HEK293 (cell line): ENCODE measurements at regions not wholly inside any gene's neighbourhood (a gene's known extent, or its start where the extent isn't known, plus 50 kb on each side); places are given as distances from the start of the nearest gene placed in this dataset.

Source experiments
- CTCF ChIA-PET: fragments of 350-600 bp; formaldehyde crosslinking; extraction: SDS; loops from one replicate; lab custom pipeline; 2021; ENCODE audit warnings: antibody characterized with exemption; lab: Yijun Ruan, JAX
- POLR2A ChIA-PET: fragments of 300-600 bp; formaldehyde crosslinking; extraction: SDS; loops from one replicate; lab custom pipeline; 2020; ENCODE audit warnings: antibody characterized with exemption, inconsistent platforms; lab: Yijun Ruan, JAX
- H3K27ac ChIP-seq: fragments of 200-500 bp; sonication (Bioruptor generic); 2 replicates; pipeline ENCODE4 v1.5.1; 2014; ENCODE audit warnings: low read depth, low read length, control low read depth, inconsistent platforms; ENCODE audit errors: extremely low read depth
- H3K36me3 ChIP-seq, 2 experiments: fragments of 200-500 bp in 1 of 2; sonication (Bioruptor generic) in 1 of 2; 1 replicate in 1 of 2; 2 replicates in 1 of 2; pipeline ENCODE4 v1.5.1; 2014 to 2017; ENCODE audit warnings: inconsistent platforms in 2 of 2, low read length in 2 of 2; ENCODE audit not compliant: control insufficient read depth in 2 of 2, insufficient read depth in 1 of 2
- H3K4me1 ChIP-seq: fragments of 200-500 bp; sonication (Bioruptor generic); 2 replicates; pipeline ENCODE4 v1.5.1; 2014; ENCODE audit warnings: mild to moderate bottlenecking, low read length, inconsistent platforms; ENCODE audit not compliant: control insufficient read depth, insufficient read depth
- H3K4me3 ChIP-seq: 2 replicates; pipeline ENCODE4 v1.5.1; 2011; ENCODE audit warnings: low read depth, mild to moderate bottlenecking, control low read depth, low read length, moderate library complexity
- H3K9me3 ChIP-seq: fragments of 200-500 bp; sonication (Bioruptor generic); 2 replicates; pipeline ENCODE4 v1.5.1; 2014; ENCODE audit warnings: low read depth, low read length, inconsistent platforms; ENCODE audit not compliant: control insufficient read depth, insufficient read depth
- KLF7 ChIP-seq: fragments of 450-650 bp; formaldehyde crosslinking; IDR thresholded peaks from 2 replicates; pipeline ENCODE4 v1.5.1; 2016; ENCODE audit warnings: missing biosample characterization, missing genetic modification characterization, borderline replicate concordance
- SALL2 ChIP-seq: fragments of 450-650 bp; formaldehyde crosslinking; IDR thresholded peaks from 2 replicates; pipeline ENCODE4 v1.5.0; 2017; ENCODE audit warnings: missing biosample characterization, mild to moderate bottlenecking, missing genetic modification characterization, borderline replicate concordance
- ZBTB1 ChIP-seq: fragments of 450-650 bp; formaldehyde crosslinking; IDR thresholded peaks from 2 replicates; pipeline ENCODE4 v1.5.1; 2016; ENCODE audit warnings: missing biosample characterization, missing genetic modification characterization
- ZBTB7A ChIP-seq: fragments of 450-650 bp; formaldehyde crosslinking; IDR thresholded peaks from 2 replicates; pipeline ENCODE4 v1.5.1; 2016; ENCODE audit warnings: low read depth, missing biosample characterization, missing genetic modification characterization
- ZFP69B ChIP-seq: fragments of 450-650 bp; formaldehyde crosslinking; IDR thresholded peaks from 2 replicates; pipeline ENCODE4 v1.5.1; 2016; ENCODE audit warnings: missing biosample characterization, missing genetic modification characterization
- ZNF114 ChIP-seq: fragments of 450-650 bp; formaldehyde crosslinking; IDR thresholded peaks from 2 replicates; pipeline ENCODE4 v1.5.0; 2017; ENCODE audit warnings: missing biosample characterization, missing genetic modification characterization
- ZNF155 ChIP-seq: fragments of 450-650 bp; formaldehyde crosslinking; IDR thresholded peaks from 2 replicates; pipeline ENCODE4 v1.5.1; 2016; ENCODE audit warnings: missing biosample characterization, missing genetic modification characterization
- ZNF23 ChIP-seq: fragments of 450-650 bp; formaldehyde crosslinking; IDR thresholded peaks from 2 replicates; pipeline ENCODE4 v1.5.1; 2016; ENCODE audit warnings: missing biosample characterization, missing genetic modification characterization, borderline replicate concordance
- ZNF433 ChIP-seq: fragments of 450-650 bp; formaldehyde crosslinking; IDR thresholded peaks from 2 replicates; pipeline ENCODE4 v1.5.1; 2016; ENCODE audit warnings: missing biosample characterization, missing genetic modification characterization, low read depth
- ZNF529 ChIP-seq: fragments of 450-650 bp; formaldehyde crosslinking; IDR thresholded peaks from 2 replicates; pipeline ENCODE4 v1.5.1; 2017; ENCODE audit warnings: missing genetic modification characterization, missing biosample characterization; ENCODE audit not compliant: insufficient replicate concordance
- ZNF621 ChIP-seq: fragments of 450-650 bp; formaldehyde crosslinking; IDR thresholded peaks from 2 replicates; pipeline ENCODE4 v1.5.1; 2017; ENCODE audit warnings: missing biosample characterization, missing genetic modification characterization
- ZNF670 ChIP-seq: fragments of 450-650 bp; formaldehyde crosslinking; IDR thresholded peaks from 2 replicates; pipeline ENCODE4 v1.5.1; 2016; ENCODE audit warnings: missing biosample characterization, missing genetic modification characterization, low read depth
- ZNF677 ChIP-seq: fragments of 450-650 bp; IDR thresholded peaks from 2 replicates; pipeline ENCODE4 v1.5.0; 2018; ENCODE audit warnings: missing biosample characterization, mild to moderate bottlenecking, missing genetic modification characterization, moderate library complexity
- ZNF776 ChIP-seq: fragments of 450-650 bp; formaldehyde crosslinking; IDR thresholded peaks from 2 replicates; pipeline ENCODE4 v1.5.0; 2017; ENCODE audit warnings: missing biosample characterization, missing genetic modification characterization, borderline replicate concordance
- ZNF830 ChIP-seq: fragments of 450-650 bp; IDR thresholded peaks from 2 replicates; pipeline ENCODE4 v1.5.0; 2018; ENCODE audit warnings: missing biosample characterization, missing genetic modification characterization, low read depth, mild to moderate bottlenecking, moderate library complexity
- ZSCAN23 ChIP-seq: fragments of 450-650 bp; formaldehyde crosslinking; IDR thresholded peaks from 2 replicates; pipeline ENCODE4 v1.5.1; 2016; ENCODE audit warnings: missing biosample characterization, missing genetic modification characterization
- TF ChIP-seq, protein P1 (sequence below): fragments of 450-650 bp; formaldehyde crosslinking; IDR thresholded peaks from 2 replicates; pipeline ENCODE4 v1.5.1; 2016; ENCODE audit warnings: missing biosample characterization, missing genetic modification characterization
- TF ChIP-seq, protein P2 (sequence below): fragments of 450-650 bp; formaldehyde crosslinking; optimal IDR thresholded peaks from 2 replicates; pipeline ENCODE3; 2016; ENCODE audit warnings: missing biosample characterization, mild to moderate bottlenecking, missing genetic modification characterization
- TF ChIP-seq, protein P3 (sequence below): fragments of 450-650 bp; formaldehyde crosslinking; IDR thresholded peaks from 2 replicates; pipeline ENCODE4 v1.5.1; 2016; ENCODE audit warnings: missing biosample characterization, missing genetic modification characterization
- TF ChIP-seq, protein P4 (sequence below): fragments of 450-650 bp; formaldehyde crosslinking; IDR thresholded peaks from 2 replicates; pipeline ENCODE4 v1.5.1; 2016; ENCODE audit warnings: missing biosample characterization, missing genetic modification characterization, low read depth

DNA sequence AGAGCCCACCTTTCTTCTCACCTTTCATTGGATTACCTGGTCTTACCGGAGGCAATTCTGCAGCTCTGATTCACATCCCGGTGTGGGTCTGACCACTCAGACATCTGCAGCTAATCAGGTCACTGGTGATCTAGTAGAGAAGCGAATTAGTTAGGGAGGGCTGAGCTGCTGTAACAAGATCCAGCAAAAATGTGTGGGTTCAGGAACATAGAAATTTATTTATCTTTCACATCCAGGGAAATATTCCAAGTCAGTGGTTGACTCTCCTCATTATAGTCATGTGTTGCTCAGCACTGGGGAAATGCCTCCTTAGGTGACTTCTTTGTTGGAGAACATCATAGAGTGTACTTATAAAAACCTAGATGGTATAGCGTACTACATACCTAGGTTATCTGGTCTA lies 218.7 kb upstream of the PELI2 start:
- CTCF ChIA-PET = interaction anchor here (0.6 kb wide), 1 partner anchor 285 kb away, joined by 4 read pairs; no protein-coding TSS in a partner anchor
- TF ChIP-seq, protein P1, sequence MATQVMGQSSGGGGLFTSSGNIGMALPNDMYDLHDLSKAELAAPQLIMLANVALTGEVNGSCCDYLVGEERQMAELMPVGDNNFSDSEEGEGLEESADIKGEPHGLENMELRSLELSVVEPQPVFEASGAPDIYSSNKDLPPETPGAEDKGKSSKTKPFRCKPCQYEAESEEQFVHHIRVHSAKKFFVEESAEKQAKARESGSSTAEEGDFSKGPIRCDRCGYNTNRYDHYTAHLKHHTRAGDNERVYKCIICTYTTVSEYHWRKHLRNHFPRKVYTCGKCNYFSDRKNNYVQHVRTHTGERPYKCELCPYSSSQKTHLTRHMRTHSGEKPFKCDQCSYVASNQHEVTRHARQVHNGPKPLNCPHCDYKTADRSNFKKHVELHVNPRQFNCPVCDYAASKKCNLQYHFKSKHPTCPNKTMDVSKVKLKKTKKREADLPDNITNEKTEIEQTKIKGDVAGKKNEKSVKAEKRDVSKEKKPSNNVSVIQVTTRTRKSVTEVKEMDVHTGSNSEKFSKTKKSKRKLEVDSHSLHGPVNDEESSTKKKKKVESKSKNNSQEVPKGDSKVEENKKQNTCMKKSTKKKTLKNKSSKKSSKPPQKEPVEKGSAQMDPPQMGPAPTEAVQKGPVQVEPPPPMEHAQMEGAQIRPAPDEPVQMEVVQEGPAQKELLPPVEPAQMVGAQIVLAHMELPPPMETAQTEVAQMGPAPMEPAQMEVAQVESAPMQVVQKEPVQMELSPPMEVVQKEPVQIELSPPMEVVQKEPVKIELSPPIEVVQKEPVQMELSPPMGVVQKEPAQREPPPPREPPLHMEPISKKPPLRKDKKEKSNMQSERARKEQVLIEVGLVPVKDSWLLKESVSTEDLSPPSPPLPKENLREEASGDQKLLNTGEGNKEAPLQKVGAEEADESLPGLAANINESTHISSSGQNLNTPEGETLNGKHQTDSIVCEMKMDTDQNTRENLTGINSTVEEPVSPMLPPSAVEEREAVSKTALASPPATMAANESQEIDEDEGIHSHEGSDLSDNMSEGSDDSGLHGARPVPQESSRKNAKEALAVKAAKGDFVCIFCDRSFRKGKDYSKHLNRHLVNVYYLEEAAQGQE (tag by site-specific recombination) = no peak
- TF ChIP-seq ZNF830 = no peak
- TF ChIP-seq ZNF776 (tag by site-specific recombination) = no peak
- TF ChIP-seq, protein P2, sequence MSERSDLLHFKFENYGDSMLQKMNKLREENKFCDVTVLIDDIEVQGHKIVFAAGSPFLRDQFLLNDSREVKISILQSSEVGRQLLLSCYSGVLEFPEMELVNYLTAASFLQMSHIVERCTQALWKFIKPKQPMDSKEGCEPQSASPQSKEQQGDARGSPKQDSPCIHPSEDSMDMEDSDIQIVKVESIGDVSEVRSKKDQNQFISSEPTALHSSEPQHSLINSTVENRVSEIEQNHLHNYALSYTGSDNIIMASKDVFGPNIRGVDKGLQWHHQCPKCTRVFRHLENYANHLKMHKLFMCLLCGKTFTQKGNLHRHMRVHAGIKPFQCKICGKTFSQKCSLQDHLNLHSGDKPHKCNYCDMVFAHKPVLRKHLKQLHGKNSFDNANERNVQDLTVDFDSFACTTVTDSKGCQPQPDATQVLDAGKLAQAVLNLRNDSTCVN (tag by site-specific recombination) = no peak
- TF ChIP-seq ZNF433 = no peak
- no peak for TF ChIP-seq ZBTB1 (tag by site-specific recombination)
- TF ChIP-seq SALL2 = no peak
- TF ChIP-seq, protein P3, sequence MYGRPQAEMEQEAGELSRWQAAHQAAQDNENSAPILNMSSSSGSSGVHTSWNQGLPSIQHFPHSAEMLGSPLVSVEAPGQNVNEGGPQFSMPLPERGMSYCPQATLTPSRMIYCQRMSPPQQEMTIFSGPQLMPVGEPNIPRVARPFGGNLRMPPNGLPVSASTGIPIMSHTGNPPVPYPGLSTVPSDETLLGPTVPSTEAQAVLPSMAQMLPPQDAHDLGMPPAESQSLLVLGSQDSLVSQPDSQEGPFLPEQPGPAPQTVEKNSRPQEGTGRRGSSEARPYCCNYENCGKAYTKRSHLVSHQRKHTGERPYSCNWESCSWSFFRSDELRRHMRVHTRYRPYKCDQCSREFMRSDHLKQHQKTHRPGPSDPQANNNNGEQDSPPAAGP (tag by site-specific recombination) = no peak
- no peak for TF ChIP-seq ZFP69B
- TF ChIP-seq ZNF670 (tag by site-specific recombination) = no peak
- no peak for TF ChIP-seq ZNF677 (tag by site-specific recombination)
- no peak for TF ChIP-seq ZNF114 (tag by site-specific recombination)
- TF ChIP-seq ZNF529 (tag by site-specific recombination) = no peak
- TF ChIP-seq KLF7 = no peak
- TF ChIP-seq ZNF621 = no peak
- TF ChIP-seq, protein P4, sequence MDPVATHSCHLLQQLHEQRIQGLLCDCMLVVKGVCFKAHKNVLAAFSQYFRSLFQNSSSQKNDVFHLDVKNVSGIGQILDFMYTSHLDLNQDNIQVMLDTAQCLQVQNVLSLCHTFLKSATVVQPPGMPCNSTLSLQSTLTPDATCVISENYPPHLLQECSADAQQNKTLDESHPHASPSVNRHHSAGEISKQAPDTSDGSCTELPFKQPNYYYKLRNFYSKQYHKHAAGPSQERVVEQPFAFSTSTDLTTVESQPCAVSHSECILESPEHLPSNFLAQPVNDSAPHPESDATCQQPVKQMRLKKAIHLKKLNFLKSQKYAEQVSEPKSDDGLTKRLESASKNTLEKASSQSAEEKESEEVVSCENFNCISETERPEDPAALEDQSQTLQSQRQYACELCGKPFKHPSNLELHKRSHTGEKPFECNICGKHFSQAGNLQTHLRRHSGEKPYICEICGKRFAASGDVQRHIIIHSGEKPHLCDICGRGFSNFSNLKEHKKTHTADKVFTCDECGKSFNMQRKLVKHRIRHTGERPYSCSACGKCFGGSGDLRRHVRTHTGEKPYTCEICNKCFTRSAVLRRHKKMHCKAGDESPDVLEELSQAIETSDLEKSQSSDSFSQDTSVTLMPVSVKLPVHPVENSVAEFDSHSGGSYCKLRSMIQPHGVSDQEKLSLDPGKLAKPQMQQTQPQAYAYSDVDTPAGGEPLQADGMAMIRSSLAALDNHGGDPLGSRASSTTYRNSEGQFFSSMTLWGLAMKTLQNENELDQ (tag by site-specific recombination) = no peak
- TF ChIP-seq ZBTB7A (tag by site-specific recombination) = no peak
- TF ChIP-seq ZNF23 (tag by site-specific recombination) = no peak
- TF ChIP-seq ZSCAN23 (tag by site-specific recombination) = no peak
- no peak for TF ChIP-seq ZNF155 (tag by site-specific recombination)
- no peaks in the 10 kb centered on the region for H3K4me1 ChIP-seq
- no peak overlapping the region for H3K27ac ChIP-seq
- POLR2A ChIA-PET = no interaction called here
- H3K9me3 ChIP-seq = no peaks in the 10 kb centered on the region
- H3K4me3 ChIP-seq = no peak overlapping the region
- no peaks in the 10 kb centered on the region for H3K36me3 ChIP-seq
